Gastrocnemius medialis (tissue), 4 donors: ENCODE measurements at regions not wholly inside any gene's neighbourhood (a gene's known extent, or its start where the extent isn't known, plus 50 kb on each side); places are given as distances from the start of the nearest gene placed in this dataset.

ENCODE experiments used
- CTCF ChIP-seq, 5 experiments: fragments of 450-650 bp in 3 of 5; fragments of 200-600 bp in 2 of 5; sonication (generic) in 2 of 5; IDR thresholded peaks in 4 of 5; conservative IDR thresholded peaks in 1 of 5; 1 replicate in 4 of 5; 2 replicates in 1 of 5; pipeline ENCODE4 v1.5.1; 2016 to 2019; ENCODE audit warnings: antibody characterized with exemption in 5 of 5, mild to moderate bottlenecking in 3 of 5, moderate library complexity in 3 of 5
- POLR2A ChIP-seq, 2 donors: fragments of 450-650 bp; IDR thresholded peaks; one replicate each; pipeline ENCODE4 v1.6.1; 2017; ENCODE audit warnings: antibody characterized with exemption in 2 of 2, mild to moderate bottlenecking in 2 of 2, moderate library complexity in 2 of 2

DNA sequence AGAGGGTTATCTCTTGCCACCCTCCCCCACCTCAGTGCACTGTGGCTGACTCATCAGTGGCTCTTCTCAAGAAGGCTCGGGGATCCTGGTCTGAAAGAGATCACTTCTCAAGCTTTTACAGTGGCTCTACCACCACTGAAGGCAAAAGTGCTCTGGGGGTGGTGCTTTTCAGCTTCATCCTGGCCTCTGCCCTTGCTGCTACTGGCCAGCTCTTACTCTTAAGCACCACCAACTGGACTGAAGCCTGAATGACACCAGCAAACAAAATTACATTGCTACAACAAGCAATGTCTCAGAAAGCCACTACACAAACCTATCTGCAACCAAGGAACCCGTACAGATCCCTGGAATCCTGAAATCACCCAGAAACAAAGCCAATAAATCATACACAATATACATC, 402.1 kb downstream of the EPHA7 start:
- no peak for TF ChIP-seq POLR2A (IDR thresholded peaks at IDR 0.05)
- TF ChIP-seq CTCF (IDR thresholded peaks at IDR 0.05 in 4 of 5, conservative IDR thresholded peaks at IDR 0.05 in 1 of 5), result no peak
